Occipital lobe (tissue), 1 donor: ENCODE measurements at regions not wholly inside any gene's neighbourhood (a gene's known extent, or its start where the extent isn't known, plus 50 kb on each side); places are given as distances from the start of the nearest gene placed in this dataset.

Experiments used
- DNase-seq: peaks from one replicate; lab custom pipeline; 2025; lab: John Stamatoyannopoulos, UW

DNA sequence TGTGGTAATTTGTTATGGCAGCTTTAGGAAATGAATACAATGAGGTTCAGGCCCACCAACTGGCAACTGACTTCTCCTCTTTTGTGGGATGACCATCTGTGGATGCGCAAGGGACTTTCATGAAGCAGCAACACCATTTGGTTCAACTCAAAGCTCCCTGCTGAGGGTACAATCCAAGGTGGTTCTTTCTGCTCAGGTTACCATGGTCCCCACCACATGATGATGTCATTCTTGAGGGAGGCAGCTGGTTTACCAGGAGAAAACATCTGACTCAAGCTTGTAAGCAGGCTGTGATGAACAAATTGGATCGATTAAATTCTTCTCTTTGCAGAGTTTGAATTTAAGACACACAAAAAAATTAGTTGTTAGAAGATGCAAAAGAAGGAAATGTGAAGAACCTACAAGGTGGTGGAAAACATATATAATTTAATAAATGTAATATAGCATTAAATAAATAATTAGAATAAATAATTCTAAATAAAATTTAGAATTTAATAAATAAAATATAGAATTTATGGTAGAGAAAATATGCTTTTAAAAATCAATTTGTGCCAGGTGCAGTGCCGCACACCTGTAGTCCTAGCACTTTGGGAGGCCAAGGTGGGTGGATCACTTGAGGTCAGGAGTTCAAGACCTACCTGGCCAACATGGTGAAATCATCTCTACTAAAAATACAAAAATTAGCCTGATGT, 67.6 kb upstream of the ANKFN1 start:
- DNase-seq, result no peak

DNA sequence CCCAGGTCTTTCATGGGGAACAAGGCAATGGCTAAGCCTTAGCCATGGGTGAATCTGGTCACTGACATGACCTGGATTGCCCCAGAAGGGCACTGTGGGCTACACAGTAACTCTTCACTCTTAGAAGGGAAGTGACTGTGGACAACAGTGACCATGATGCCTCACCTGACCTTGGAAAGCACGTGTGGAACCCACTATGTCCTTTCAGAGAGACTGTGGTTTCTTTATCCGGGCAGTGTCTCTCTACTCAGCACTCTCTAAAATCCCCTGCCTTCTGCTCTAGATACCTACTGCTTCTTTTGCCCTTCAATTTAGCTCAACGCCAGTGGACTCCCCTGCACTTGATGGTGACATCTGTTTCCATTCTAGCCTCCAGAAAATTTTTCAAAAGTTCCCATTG, 66.1 kb upstream of the ANKFN1 start:
- DNase-seq, result no peak

DNA sequence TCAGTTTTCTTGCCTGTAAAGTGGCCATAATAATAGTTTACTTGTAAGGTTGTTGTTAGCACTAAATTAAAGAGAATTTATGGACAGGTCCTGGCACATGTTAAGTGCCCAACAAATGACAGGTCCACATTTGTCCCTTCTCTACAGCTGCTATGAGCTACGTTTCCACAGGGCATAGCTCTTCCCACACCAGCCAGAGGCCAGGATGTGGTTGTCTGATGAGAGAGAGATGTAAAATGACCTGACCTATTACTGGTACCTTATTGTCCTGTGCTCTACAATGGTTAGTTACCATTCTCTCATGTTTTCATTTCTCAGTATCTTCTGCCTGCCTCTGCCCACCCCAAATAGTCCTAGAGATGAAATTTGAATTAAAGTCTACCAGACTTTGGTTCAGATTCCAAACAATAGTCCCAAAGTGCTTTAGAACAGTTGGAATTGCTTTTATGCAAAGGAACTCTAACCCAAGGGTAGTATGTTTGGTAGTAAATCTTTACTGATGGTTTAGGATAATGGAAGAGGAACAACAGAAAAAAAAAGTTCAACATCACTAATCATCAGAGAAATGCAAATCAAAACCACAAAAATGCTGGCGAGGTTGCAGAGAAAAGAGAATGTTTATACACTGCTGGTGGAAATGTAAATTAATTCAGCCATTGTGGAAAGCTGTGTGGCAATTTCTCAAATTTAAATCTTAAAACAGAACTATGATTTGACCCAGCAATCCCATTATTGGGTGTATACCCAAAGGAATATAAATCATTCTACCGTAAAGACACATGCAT, 57.1 kb upstream of the ANKFN1 start:
- DNase-seq, result no peak

DNA sequence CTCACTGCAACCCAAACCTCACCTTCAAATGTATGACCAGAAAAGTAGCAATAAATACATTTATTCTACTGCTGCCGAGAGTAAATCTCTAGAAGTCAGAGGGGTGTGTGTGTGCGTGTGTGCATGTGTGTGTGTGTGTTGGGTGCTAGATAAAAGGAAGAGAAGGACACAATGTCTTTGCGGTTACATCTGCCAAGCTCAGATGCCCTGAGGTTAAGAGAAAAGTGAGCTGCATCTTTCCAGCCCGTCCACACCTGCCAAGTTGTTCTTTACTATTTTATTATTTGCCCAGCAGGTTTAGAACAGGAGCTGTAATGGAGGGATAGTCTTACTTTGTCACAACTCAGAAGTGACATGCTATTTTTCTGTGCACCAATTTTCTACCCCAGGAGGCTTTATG, 54.5 kb upstream of the ANKFN1 start:
- DNase-seq, result no peak

DNA sequence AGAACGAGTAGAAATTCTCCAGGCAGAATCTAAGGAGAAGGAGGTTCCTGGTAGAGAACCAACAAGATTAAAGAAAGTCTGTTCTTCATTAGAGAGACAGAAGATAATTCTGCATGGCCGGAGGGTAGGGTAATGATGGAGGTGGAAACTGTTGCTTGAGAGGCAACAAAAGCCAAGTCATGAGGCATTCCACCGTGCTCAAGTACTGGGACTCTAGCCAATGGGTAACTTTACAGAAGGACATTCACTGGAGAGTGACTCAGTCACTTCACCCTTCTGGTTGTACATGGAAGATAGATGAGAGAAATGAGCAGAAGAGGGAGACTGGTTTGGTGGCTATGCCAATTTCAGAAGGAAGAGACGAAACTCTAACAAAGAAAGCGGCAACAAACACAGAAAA, 53.6 kb upstream of the ANKFN1 start:
- DNase-seq, result no peak
